Liver (tissue), 8 donors: ENCODE measurements at regions not wholly inside any gene's neighbourhood (a gene's known extent, or its start where the extent isn't known, plus 50 kb on each side); places are given as distances from the start of the nearest gene placed in this dataset.

Source experiments
- DNase-seq: peaks from one replicate; pipeline ENCODE4 v3.0.0-alpha.2; 2017; ENCODE audit warnings: low spot score
- H3K27ac ChIP-seq, 2 donors: one replicate each; pipeline ENCODE4 v1.7.0; 2013; ENCODE audit warnings: inconsistent platforms in 2 of 2, low read length in 2 of 2, control low read depth in 1 of 2, low read depth in 1 of 2, mild to moderate bottlenecking in 1 of 2
- H3K27me3 ChIP-seq, 4 donors: one replicate each; pipeline versions ENCODE4 v1.6.1 to v1.7.0; 2013; ENCODE audit warnings: low read length in 3 of 4, inconsistent platforms in 1 of 4, mild to moderate bottlenecking in 1 of 4, moderate library complexity in 1 of 4; ENCODE audit not compliant: control insufficient read depth in 4 of 4, insufficient read depth in 4 of 4
- H3K36me3 ChIP-seq, 4 donors: one replicate each; pipeline versions ENCODE4 v1.6.1 to v1.7.0; 2013; ENCODE audit warnings: low read length in 3 of 4, mild to moderate bottlenecking in 3 of 4, low read depth in 1 of 4, moderate library complexity in 1 of 4; ENCODE audit not compliant: control insufficient read depth in 4 of 4, insufficient read depth in 3 of 4
- H3K4me1 ChIP-seq, 4 donors: one replicate each; pipeline versions ENCODE4 v1.6.1 to v1.7.0; 2013; ENCODE audit warnings: low read length in 3 of 4, mild to moderate bottlenecking in 3 of 4, moderate library complexity in 1 of 4; ENCODE audit not compliant: control insufficient read depth in 4 of 4, insufficient read depth in 4 of 4
- H3K4me3 ChIP-seq, 3 donors: one replicate each; pipeline versions ENCODE4 v1.6.1 to v1.7.0; 2013; ENCODE audit warnings: low read length in 3 of 3, control low read depth in 1 of 3, low read depth in 1 of 3, mild to moderate bottlenecking in 1 of 3
- H3K9ac ChIP-seq, 2 donors: one replicate each; pipeline ENCODE4 v1.7.0; 2013; ENCODE audit warnings: low read length in 2 of 2, mild to moderate bottlenecking in 2 of 2, moderate library complexity in 2 of 2, control low read depth in 1 of 2, low read depth in 1 of 2
- H3K9me3 ChIP-seq, 4 donors: one replicate each; pipeline versions ENCODE4 v1.6.1 to v1.7.0; 2013; ENCODE audit warnings: low read length in 3 of 4; ENCODE audit not compliant: control insufficient read depth in 4 of 4
- ATF3 ChIP-seq: IDR thresholded peaks from 2 replicates; pipeline ENCODE4 v1.6.1; 2016; ENCODE audit warnings: antibody characterized with exemption
- CTCF ChIP-seq: fragments of 150-350 bp; IDR thresholded peaks from 2 replicates; pipeline ENCODE4 v1.5.1; 2017; ENCODE audit warnings: improper control_type of control experiment, low read depth, low read length; ENCODE audit not compliant: missing input control
- EGR1 ChIP-seq, 2 donors: IDR thresholded peaks; 2 replicates each; pipeline ENCODE4 v1.6.1; 2016 to 2018; ENCODE audit warnings: antibody characterized with exemption in 2 of 2, low read depth in 2 of 2
- FOXA1 ChIP-seq: IDR thresholded peaks from 2 replicates; pipeline ENCODE4 v1.6.1; 2016; ENCODE audit warnings: antibody characterized with exemption
- FOXA2 ChIP-seq: IDR thresholded peaks from 2 replicates; pipeline ENCODE4 v1.6.1; 2016; ENCODE audit warnings: antibody characterized with exemption
- HNF4A ChIP-seq, 2 donors: conservative IDR thresholded peaks; 2 replicates each; pipeline ENCODE4 v1.6.1; 2016; ENCODE audit warnings: antibody characterized with exemption in 2 of 2, mild to moderate bottlenecking in 2 of 2
- JUND ChIP-seq, 2 donors: IDR thresholded peaks; 2 replicates each; pipeline ENCODE4 v1.6.1; 2016; ENCODE audit warnings: antibody characterized with exemption in 2 of 2
- MAX ChIP-seq: IDR thresholded peaks from 2 replicates; pipeline ENCODE4 v1.6.1; 2016; ENCODE audit warnings: antibody characterized with exemption
- NR2F2 ChIP-seq: IDR thresholded peaks from 2 replicates; pipeline ENCODE4 v1.6.1; 2016; ENCODE audit warnings: antibody characterized with exemption
- RAD21 ChIP-seq, 2 donors: IDR thresholded peaks; 2 replicates each; pipeline ENCODE4 v1.6.1; 2016; ENCODE audit warnings: antibody characterized with exemption in 2 of 2, mild to moderate bottlenecking in 2 of 2
- REST ChIP-seq: IDR thresholded peaks from 2 replicates; pipeline ENCODE4 v1.6.1; 2016; ENCODE audit warnings: antibody characterized with exemption, mild to moderate bottlenecking
- RXRA ChIP-seq, 2 donors: IDR thresholded peaks; 2 replicates each; pipeline ENCODE4 v1.6.1; 2017 to 2018; ENCODE audit warnings: antibody characterized with exemption in 2 of 2, mild to moderate bottlenecking in 1 of 2
- TAF1 ChIP-seq: conservative IDR thresholded peaks from 2 replicates; pipeline ENCODE4 v1.6.1; 2016; ENCODE audit warnings: antibody characterized with exemption, mild to moderate bottlenecking
- YY1 ChIP-seq: IDR thresholded peaks from 2 replicates; pipeline ENCODE4 v1.6.1; 2016; ENCODE audit warnings: antibody characterized with exemption, mild to moderate bottlenecking
- ZBTB33 ChIP-seq: IDR thresholded peaks from 2 replicates; pipeline ENCODE4 v1.6.1; 2016; ENCODE audit warnings: antibody characterized with exemption
- WGBS: extraction: QIAGEN DNeasy Blood & Tissue Kit; methylation state at CpG from one replicate; pipeline ENCODE4 v1.1.7; 2013; 5-methylcytosine and 5-hydroxymethylcytosine counted together
- donor health status: healthy.
- donor health status: healthy.
- donor health status: healthy.
- donor health status: healthy.
- donor health status: healthy.

GRCh38 chr12:98295681-98296080, 219.7 kb upstream of the TMPO start:
- Histone ChIP-seq H3K27me3 (peaks cover 0 to 2% (median 0%) of the 10 kb centered on the region in 4 donors), H3K27ac (no peak overlapping the region), H3K9ac (no peak overlapping the region), H3K9me3 (peaks cover 0 to 3% (median 0%) of the 10 kb centered on the region in 4 donors), H3K4me3 (no peak overlapping the region), H3K4me1 (no peaks in the 10 kb centered on the region), H3K36me3 (no peaks in the 10 kb centered on the region)
- whole genome bisulfite sequencing, result 64% methylated on average over 2 of the region's 2 CpGs
- DNase-seq, result no peak
- no peak for TF ChIP-seq RXRA (IDR thresholded peaks at IDR 0.05)
- TF ChIP-seq ZBTB33, result no peak
- no peak for TF ChIP-seq YY1
- TF ChIP-seq FOXA1, result no peak
- no peak for TF ChIP-seq FOXA2
- TF ChIP-seq NR2F2, result no peak
- no peak for TF ChIP-seq JUND (IDR thresholded peaks at IDR 0.05)
- TF ChIP-seq MAX, result no peak
- no peak for TF ChIP-seq HNF4A (conservative IDR thresholded peaks at IDR 0.05)
- TF ChIP-seq RAD21 (IDR thresholded peaks at IDR 0.05), result no peak
- TF ChIP-seq CTCF, result no peak
- TF ChIP-seq EGR1 (IDR thresholded peaks at IDR 0.05; ENCODE audit: low read depth in 2 of 2), result no peak
- TF ChIP-seq ATF3, result no peak
- no peak for TF ChIP-seq TAF1

GRCh38 chr12:98296462-98297079, 218.8 kb upstream of the TMPO start:
- H3K4me1 ChIP-seq, result no peaks in the 10 kb centered on the region
- H3K27me3 ChIP-seq, result peaks cover 0 to 1% (median 0%) of the 10 kb centered on the region in 4 donors
- no peak for DNase-seq
- TF ChIP-seq REST, result peak; percentile 96
- TF ChIP-seq JUND (IDR thresholded peaks at IDR 0.05), result no peak
- no peak overlapping the region for H3K4me3 ChIP-seq
- no peaks in the 10 kb centered on the region for H3K36me3 ChIP-seq
- H3K9ac ChIP-seq, result no peak overlapping the region
- H3K27ac ChIP-seq, result no peak overlapping the region
- 46% methylated on average over 6 of the region's 6 CpGs for WGBS
- peaks cover 0 to 3% (median 0%) of the 10 kb centered on the region in 4 donors for H3K9me3 ChIP-seq
